ENCODE measurements at regions not wholly inside any gene's neighbourhood (a gene's known extent, or its start where the extent isn't known, plus 50 kb on each side); places are given as distances from the start of the nearest gene placed in this dataset.

DNA sequence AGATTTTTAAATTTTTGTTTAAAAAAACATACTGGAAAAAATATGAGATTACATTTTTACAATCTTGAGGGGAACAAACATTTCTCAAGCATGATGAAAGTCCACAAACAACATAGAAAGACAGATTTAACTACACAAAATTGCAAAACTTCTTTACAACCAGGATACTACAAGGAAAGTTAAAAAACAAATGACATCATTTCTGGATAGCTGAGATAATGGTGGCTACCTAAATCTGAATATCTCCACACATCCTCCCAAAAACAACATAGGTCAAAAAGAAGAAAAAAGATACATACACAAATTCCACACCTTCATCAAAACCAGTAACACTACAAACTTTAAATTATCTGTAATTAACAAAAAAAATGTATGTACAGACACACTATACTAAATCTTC is 120.8 kb upstream of the TNPO1 start:
- TF ChIP-seq, protein P1, sequence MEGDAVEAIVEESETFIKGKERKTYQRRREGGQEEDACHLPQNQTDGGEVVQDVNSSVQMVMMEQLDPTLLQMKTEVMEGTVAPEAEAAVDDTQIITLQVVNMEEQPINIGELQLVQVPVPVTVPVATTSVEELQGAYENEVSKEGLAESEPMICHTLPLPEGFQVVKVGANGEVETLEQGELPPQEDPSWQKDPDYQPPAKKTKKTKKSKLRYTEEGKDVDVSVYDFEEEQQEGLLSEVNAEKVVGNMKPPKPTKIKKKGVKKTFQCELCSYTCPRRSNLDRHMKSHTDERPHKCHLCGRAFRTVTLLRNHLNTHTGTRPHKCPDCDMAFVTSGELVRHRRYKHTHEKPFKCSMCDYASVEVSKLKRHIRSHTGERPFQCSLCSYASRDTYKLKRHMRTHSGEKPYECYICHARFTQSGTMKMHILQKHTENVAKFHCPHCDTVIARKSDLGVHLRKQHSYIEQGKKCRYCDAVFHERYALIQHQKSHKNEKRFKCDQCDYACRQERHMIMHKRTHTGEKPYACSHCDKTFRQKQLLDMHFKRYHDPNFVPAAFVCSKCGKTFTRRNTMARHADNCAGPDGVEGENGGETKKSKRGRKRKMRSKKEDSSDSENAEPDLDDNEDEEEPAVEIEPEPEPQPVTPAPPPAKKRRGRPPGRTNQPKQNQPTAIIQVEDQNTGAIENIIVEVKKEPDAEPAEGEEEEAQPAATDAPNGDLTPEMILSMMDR (IDR thresholded peaks at IDR 0.05): no peak
- no peak for TF ChIP-seq POLR2A (IDR thresholded peaks at IDR 0.05)

Measured in Peyer's patch (tissue), 4 donors.